ENCODE measurements at regions not wholly inside any gene's neighbourhood (a gene's known extent, or its start where the extent isn't known, plus 50 kb on each side); places are given as distances from the start of the nearest gene placed in this dataset.
A peak's percentile ranks its signal among the peaks of the same experiment; 100 is the strongest.

- H3K27me3 ChIP-seq (ENCODE audit: control insufficient read depth, insufficient read depth, low read length): no peaks in the 10 kb centered on the region
- peaks cover 5% of the 10 kb centered on the region; the same call in 1 of the 2 replicates for H3K4me1 ChIP-seq (ENCODE audit: control insufficient read depth, insufficient read depth, low read length)
- no peaks in the 10 kb centered on the region for H3K36me3 ChIP-seq (ENCODE audit: control insufficient read depth, insufficient read depth, low read length)
- no peak overlapping the region for H3K4me3 ChIP-seq (ENCODE audit: low read depth, low read length)
- H3K27ac ChIP-seq (ENCODE audit: low read depth, low read length): no peak overlapping the region
- H3K9ac ChIP-seq (ENCODE audit: low read length): no peak overlapping the region
- H3K9me3 ChIP-seq (ENCODE audit: control insufficient read depth, insufficient read depth, low read depth, low read length): no peaks in the 10 kb centered on the region
Measured at GRCh38 chr12:84712747-84713146, 199.9 kb downstream of the SLC6A15 start.

- Histone ChIP-seq H3K27ac (ENCODE audit: low read depth, low read length) (no peak overlapping the region), H3K4me3 (ENCODE audit: low read depth, low read length) (no peak overlapping the region), H3K36me3 (ENCODE audit: control insufficient read depth, insufficient read depth, low read length) (no peaks in the 10 kb centered on the region), H3K9ac (ENCODE audit: low read length) (no peak overlapping the region), H3K9me3 (ENCODE audit: control insufficient read depth, insufficient read depth, low read depth, low read length) (no peaks in the 10 kb centered on the region), H3K27me3 (ENCODE audit: control insufficient read depth, insufficient read depth, low read length) (no peaks in the 10 kb centered on the region), H3K4me1 (ENCODE audit: control insufficient read depth, insufficient read depth, low read length) (peaks cover 16% of the 10 kb centered on the region; the same call in 1 of the 2 replicates)
Measured at GRCh38 chr12:84706374-84706773, 206.2 kb downstream of the SLC6A15 start.

- Histone ChIP-seq H3K27ac (ENCODE audit: low read depth, low read length) (no peak overlapping the region), H3K9ac (ENCODE audit: low read length) (no peak overlapping the region), H3K4me3 (ENCODE audit: low read depth, low read length) (no peak overlapping the region), H3K4me1 (ENCODE audit: control insufficient read depth, insufficient read depth, low read length) (peaks cover 16% of the 10 kb centered on the region; the same call in 1 of the 2 replicates), H3K27me3 (ENCODE audit: control insufficient read depth, insufficient read depth, low read length) (no peaks in the 10 kb centered on the region), H3K9me3 (ENCODE audit: control insufficient read depth, insufficient read depth, low read depth, low read length) (no peaks in the 10 kb centered on the region), H3K36me3 (ENCODE audit: control insufficient read depth, insufficient read depth, low read length) (no peaks in the 10 kb centered on the region)
Measured at GRCh38 chr12:84704856-84705255, 207.7 kb downstream of the SLC6A15 start.

GRCh38 chr12:84702001-84702400 lies 210.6 kb downstream of the SLC6A15 start:
- no peaks in the 10 kb centered on the region for H3K36me3 ChIP-seq (ENCODE audit: control insufficient read depth, insufficient read depth, low read length)
- H3K9me3 ChIP-seq (ENCODE audit: control insufficient read depth, insufficient read depth, low read depth, low read length): no peaks in the 10 kb centered on the region
- no peak overlapping the region for H3K4me3 ChIP-seq (ENCODE audit: low read depth, low read length)
- H3K27ac ChIP-seq (ENCODE audit: low read depth, low read length): no peak overlapping the region
- no peak overlapping the region for H3K9ac ChIP-seq (ENCODE audit: low read length)
- H3K4me1 ChIP-seq (ENCODE audit: control insufficient read depth, insufficient read depth, low read length): peaks cover 21% of the 10 kb centered on the region; the same call in 1 of the 2 replicates
- H3K27me3 ChIP-seq (ENCODE audit: control insufficient read depth, insufficient read depth, low read length): no peaks in the 10 kb centered on the region

GRCh38 chr12:84701041-84701440 lies 211.6 kb downstream of the SLC6A15 start:
- no peaks in the 10 kb centered on the region for H3K27me3 ChIP-seq (ENCODE audit: control insufficient read depth, insufficient read depth, low read length)
- no peak overlapping the region for H3K4me3 ChIP-seq (ENCODE audit: low read depth, low read length)
- peaks cover 28% of the 10 kb centered on the region; the same call in 1 of the 2 replicates for H3K4me1 ChIP-seq (ENCODE audit: control insufficient read depth, insufficient read depth, low read length)
- H3K9me3 ChIP-seq (ENCODE audit: control insufficient read depth, insufficient read depth, low read depth, low read length): no peaks in the 10 kb centered on the region
- H3K36me3 ChIP-seq (ENCODE audit: control insufficient read depth, insufficient read depth, low read length): no peaks in the 10 kb centered on the region
- no peak overlapping the region for H3K27ac ChIP-seq (ENCODE audit: low read depth, low read length)
- H3K9ac ChIP-seq (ENCODE audit: low read length): no peak overlapping the region

GRCh38 chr12:84698576-84699333 lies 213.8 kb downstream of the SLC6A15 start:
- Histone ChIP-seq H3K27me3 (ENCODE audit: control insufficient read depth, insufficient read depth, low read length) (no peaks in the 10 kb centered on the region), H3K4me3 (ENCODE audit: low read depth, low read length) (no peak overlapping the region), H3K36me3 (ENCODE audit: control insufficient read depth, insufficient read depth, low read length) (no peaks in the 10 kb centered on the region), H3K27ac (ENCODE audit: low read depth, low read length) (no peak overlapping the region), H3K9me3 (ENCODE audit: control insufficient read depth, insufficient read depth, low read depth, low read length) (no peaks in the 10 kb centered on the region), H3K9ac (ENCODE audit: low read length) (no peak overlapping the region), H3K4me1 (ENCODE audit: control insufficient read depth, insufficient read depth, low read length) (peaks cover 20% of the 10 kb centered on the region; the same call in 1 of the 2 replicates)

- Histone ChIP-seq H3K4me1 (ENCODE audit: control insufficient read depth, insufficient read depth, low read length) (peaks cover 20% of the 10 kb centered on the region), H3K9me3 (ENCODE audit: control insufficient read depth, insufficient read depth, low read depth, low read length) (no peaks in the 10 kb centered on the region), H3K9ac (ENCODE audit: low read length) (no peak overlapping the region), H3K4me3 (ENCODE audit: low read depth, low read length) (no peak overlapping the region), H3K36me3 (ENCODE audit: control insufficient read depth, insufficient read depth, low read length) (no peaks in the 10 kb centered on the region), H3K27me3 (ENCODE audit: control insufficient read depth, insufficient read depth, low read length) (no peaks in the 10 kb centered on the region), H3K27ac (ENCODE audit: low read depth, low read length) (no peak overlapping the region; the same call in 1 of the 2 replicates)
Measured at GRCh38 chr12:84696908-84697540, 215.6 kb downstream of the SLC6A15 start.

GRCh38 chr12:84696281-84696680 lies 216.3 kb downstream of the SLC6A15 start:
- Histone ChIP-seq H3K27ac (ENCODE audit: low read depth, low read length) (no peak overlapping the region), H3K4me1 (ENCODE audit: control insufficient read depth, insufficient read depth, low read length) (peaks cover 22% of the 10 kb centered on the region), H3K9me3 (ENCODE audit: control insufficient read depth, insufficient read depth, low read depth, low read length) (no peaks in the 10 kb centered on the region), H3K27me3 (ENCODE audit: control insufficient read depth, insufficient read depth, low read length) (no peaks in the 10 kb centered on the region), H3K4me3 (ENCODE audit: low read depth, low read length) (no peak overlapping the region), H3K36me3 (ENCODE audit: control insufficient read depth, insufficient read depth, low read length) (no peaks in the 10 kb centered on the region), H3K9ac (ENCODE audit: low read length) (no peak overlapping the region)

- Histone ChIP-seq H3K9ac (ENCODE audit: low read length) (no peak overlapping the region), H3K27me3 (ENCODE audit: control insufficient read depth, insufficient read depth, low read length) (no peaks in the 10 kb centered on the region), H3K4me3 (ENCODE audit: low read depth, low read length) (no peak overlapping the region), H3K27ac (ENCODE audit: low read depth, low read length) (no peak overlapping the region), H3K36me3 (ENCODE audit: control insufficient read depth, insufficient read depth, low read length) (no peaks in the 10 kb centered on the region), H3K9me3 (ENCODE audit: control insufficient read depth, insufficient read depth, low read depth, low read length) (no peaks in the 10 kb centered on the region), H3K4me1 (ENCODE audit: control insufficient read depth, insufficient read depth, low read length) (peaks cover 34% of the 10 kb centered on the region)
Measured at GRCh38 chr12:84694116-84694515, 218.5 kb downstream of the SLC6A15 start.

GRCh38 chr12:84692071-84692470 lies 220.5 kb downstream of the SLC6A15 start:
- peak overlapping the region; percentile 87 for H3K27ac ChIP-seq (ENCODE audit: low read depth, low read length)

GRCh38 chr12:84691266-84691665 lies 221.3 kb downstream of the SLC6A15 start:
- no peak overlapping the region for H3K9ac ChIP-seq (ENCODE audit: low read length)

More at GRCh38 chr12:84692071-84692470, 220.5 kb downstream of the SLC6A15 start:
- H3K4me3 ChIP-seq (ENCODE audit: low read depth, low read length): no peak overlapping the region
- H3K27me3 ChIP-seq (ENCODE audit: control insufficient read depth, insufficient read depth, low read length): no peaks in the 10 kb centered on the region
- peaks cover 30% of the 10 kb centered on the region for H3K4me1 ChIP-seq (ENCODE audit: control insufficient read depth, insufficient read depth, low read length)
- H3K36me3 ChIP-seq (ENCODE audit: control insufficient read depth, insufficient read depth, low read length): no peaks in the 10 kb centered on the region
- no peak overlapping the region for H3K9ac ChIP-seq (ENCODE audit: low read length)
- no peaks in the 10 kb centered on the region for H3K9me3 ChIP-seq (ENCODE audit: control insufficient read depth, insufficient read depth, low read depth, low read length)

More at GRCh38 chr12:84691266-84691665, 221.3 kb downstream of the SLC6A15 start:
- Histone ChIP-seq H3K9me3 (ENCODE audit: control insufficient read depth, insufficient read depth, low read depth, low read length) (no peaks in the 10 kb centered on the region), H3K36me3 (ENCODE audit: control insufficient read depth, insufficient read depth, low read length) (no peaks in the 10 kb centered on the region), H3K4me3 (ENCODE audit: low read depth, low read length) (0 out of 2 replicates have a peak overlapping the region, but pooled peaks have one; percentile 6), H3K27me3 (ENCODE audit: control insufficient read depth, insufficient read depth, low read length) (no peaks in the 10 kb centered on the region), H3K4me1 (ENCODE audit: control insufficient read depth, insufficient read depth, low read length) (peaks cover 23% of the 10 kb centered on the region), H3K27ac (ENCODE audit: low read depth, low read length) (peak overlapping the region; percentile 87)
